COLO668 (cell line): ENCODE measurements at regions not wholly inside any gene's neighbourhood (a gene's known extent, or its start where the extent isn't known, plus 50 kb on each side); places are given as distances from the start of the nearest gene placed in this dataset.
"Not testable (repeated sequence)": the region's sequence is repeated elsewhere in the genome, so short reads cannot be mapped to it uniquely, and the experiment has no call there.

ENCODE experiments used
- DNase-seq: peaks from one replicate; lab custom pipeline; 2025; ENCODE audit not compliant: unreplicated experiment; lab: John Stamatoyannopoulos, UW

DNA sequence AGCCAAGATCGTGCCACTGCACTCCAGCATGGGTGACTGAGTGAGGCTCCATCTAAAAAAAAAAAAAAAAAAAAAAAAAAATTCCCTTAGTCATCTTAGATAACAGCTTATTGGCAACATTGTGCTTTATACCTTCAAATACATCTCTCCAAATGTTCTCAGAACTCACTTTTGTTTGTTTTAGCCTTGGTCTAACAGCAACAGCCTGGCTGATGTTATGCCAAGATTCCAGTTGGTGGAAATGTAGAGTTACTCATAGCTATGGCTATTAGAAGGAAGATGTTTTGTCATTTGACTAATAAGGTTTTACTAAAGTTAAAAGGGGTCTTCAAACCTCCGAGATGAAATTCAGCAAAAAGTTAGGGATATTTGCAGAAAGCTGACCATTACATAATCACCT, 481.4 kb downstream of the NEBL start:
- no peak for DNase-seq

DNA sequence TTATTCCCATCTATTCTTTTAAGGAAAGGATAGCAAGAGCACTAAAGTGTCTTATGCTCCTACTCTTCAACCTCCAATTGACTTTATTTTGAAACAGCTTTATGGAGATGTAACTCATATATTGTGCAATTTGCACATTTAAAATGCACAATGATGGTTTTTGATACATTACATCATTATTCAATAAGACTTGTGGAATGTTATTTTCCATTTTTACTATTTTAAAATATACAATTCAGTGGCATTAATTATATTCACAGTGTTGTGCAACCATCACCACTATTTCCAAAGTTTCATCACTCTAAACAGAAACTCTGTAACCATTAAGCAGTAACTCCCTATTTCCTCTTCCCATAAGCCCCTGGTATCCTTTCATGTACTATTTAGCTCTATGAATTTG, 489.8 kb downstream of the NEBL start:
- no peak for DNase-seq

- no peak for DNase-seq
These were observed 490.6 kb downstream of the NEBL start for GRCh38 chr10:20406281-20407104.

GRCh38 chr10:20405761-20406160, 491.4 kb downstream of the NEBL start:
- no peak for DNase-seq

- DNase-seq = no peak
These were observed 492.1 kb downstream of the NEBL start for GRCh38 chr10:20405050-20405449.

GRCh38 chr10:20399772-20400171, 497.3 kb downstream of the NEBL start:
- no peak for DNase-seq

GRCh38 chr10:20396701-20397100, 500.4 kb downstream of the NEBL start:
- DNase-seq = no peak

GRCh38 chr10:20396205-20396604, 500.9 kb downstream of the NEBL start:
- DNase-seq = no peak

DNA sequence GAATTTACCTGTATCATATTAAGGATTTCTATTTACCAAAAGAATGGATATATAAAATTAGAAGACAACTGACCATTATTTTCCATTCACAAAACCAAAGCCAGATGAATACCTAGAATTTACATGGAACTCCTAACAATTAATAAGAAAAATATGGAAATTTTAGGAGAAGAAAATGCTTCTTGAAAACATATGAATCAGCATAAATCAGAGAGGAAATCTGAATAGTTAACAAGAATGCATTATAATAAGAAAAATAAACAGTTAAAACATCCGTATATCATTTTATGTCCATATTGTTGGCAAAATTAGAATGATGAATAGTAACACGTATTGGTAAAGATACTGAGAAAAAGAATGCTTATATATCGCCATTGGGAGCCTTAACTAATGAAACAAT, 505.5 kb downstream of the NEBL start:
- DNase-seq = no peak

GRCh38 chr10:20381761-20382160, 515.4 kb downstream of the NEBL start:
- DNase-seq = no peak

- no peak for DNase-seq
These were observed 516.7 kb downstream of the NEBL start for GRCh38 chr10:20380401-20380800.

- no peak for DNase-seq
These were observed 524.4 kb downstream of the NEBL start for GRCh38 chr10:20372748-20373147.

- not testable (repeated sequence) for DNase-seq
These were observed 526.1 kb downstream of the NEBL start for GRCh38 chr10:20370977-20371533.

DNA sequence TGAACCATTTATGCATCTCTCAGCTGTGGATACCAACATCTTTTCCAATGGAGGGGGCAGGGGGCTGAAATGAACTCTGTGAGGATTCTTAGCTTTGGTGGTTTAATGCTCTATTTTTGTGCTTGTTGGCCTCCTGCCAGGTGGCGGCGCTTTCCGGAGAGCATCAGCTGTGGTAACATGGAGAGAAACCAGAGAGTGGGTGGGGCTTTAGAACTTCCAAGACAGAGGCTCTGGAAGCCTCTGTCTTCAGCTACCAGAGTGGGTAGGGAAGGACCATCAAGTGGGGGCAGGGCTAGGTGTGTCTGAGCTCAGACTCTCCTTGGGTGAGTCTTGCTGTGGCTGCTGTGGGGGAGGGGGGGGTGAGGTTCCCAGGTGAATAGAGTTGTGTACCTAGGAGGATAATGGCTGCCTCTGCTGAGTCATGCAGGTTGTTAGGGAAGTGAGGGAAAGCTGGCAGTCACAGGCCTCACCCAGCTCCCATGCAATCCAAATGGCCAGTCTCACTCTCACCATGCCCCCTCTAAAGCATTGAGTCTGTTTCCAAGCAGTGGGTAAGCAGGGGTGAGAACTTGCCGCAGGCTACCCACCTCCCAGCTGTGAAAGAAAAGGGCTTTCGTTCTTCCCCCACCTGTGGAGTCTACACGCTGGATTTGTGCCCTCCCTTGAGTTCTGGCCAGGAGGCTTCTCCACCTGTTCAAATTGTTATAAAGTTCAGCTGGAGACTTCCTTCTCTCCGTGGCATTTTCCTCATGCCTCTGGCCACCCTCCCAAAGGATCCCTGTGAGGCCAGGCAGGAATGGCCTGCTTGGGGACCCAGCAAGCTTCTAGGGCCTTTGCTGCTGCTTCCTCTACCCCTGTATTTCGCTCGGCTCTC, 527.0 kb downstream of the NEBL start:
- DNase-seq = no peak

- DNase-seq = no peak
These were observed 533.4 kb downstream of the NEBL start for GRCh38 chr10:20363684-20364083.

DNA sequence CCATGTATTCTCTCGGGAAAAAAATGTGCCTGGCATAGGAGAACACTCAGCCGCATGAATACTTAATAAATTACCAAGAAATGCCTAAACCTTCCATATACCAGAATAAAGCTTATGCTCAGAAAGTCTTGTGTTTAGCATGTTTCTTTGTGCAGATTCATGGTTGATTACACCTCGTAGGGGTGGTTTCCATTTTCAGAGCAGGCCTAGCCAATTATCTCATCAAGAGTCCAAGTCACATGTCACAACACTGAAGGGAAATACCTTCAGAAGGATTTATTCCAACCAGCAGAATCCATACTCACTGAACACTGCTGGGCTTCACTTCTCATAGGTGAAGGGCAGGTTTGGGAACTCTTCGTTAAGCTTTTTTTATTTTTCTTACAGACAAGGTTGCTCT, 539.7 kb downstream of the PLXDC2 start:
- DNase-seq = no peak

- DNase-seq = no peak
These were observed 538.8 kb downstream of the PLXDC2 start for GRCh38 chr10:20355011-20355410.

GRCh38 chr10:20354166-20354565, 537.9 kb downstream of the PLXDC2 start:
- no peak for DNase-seq

DNA sequence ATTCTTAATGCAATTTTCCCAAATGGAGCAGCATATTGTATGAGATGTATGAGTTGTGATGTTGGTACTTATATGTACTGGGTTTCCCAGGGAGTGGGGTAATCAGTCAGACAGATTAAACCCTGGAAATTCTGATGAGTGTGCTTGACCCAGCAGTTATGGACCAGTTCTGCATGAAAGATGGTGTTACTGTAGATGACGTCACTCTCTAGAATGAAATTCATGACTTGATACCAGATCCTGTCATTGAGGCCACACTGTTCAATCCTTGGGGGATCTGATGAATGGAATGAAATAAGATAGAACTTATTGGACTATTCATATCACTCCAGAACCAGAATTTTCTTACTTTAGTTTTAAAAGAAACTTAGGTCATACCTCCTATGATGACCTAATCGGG, 534.3 kb downstream of the PLXDC2 start:
- DNase-seq = no peak

GRCh38 chr10:20343036-20343435, 526.8 kb downstream of the PLXDC2 start:
- no peak for DNase-seq
